ENCODE measurements at regions not wholly inside any gene's neighbourhood (a gene's known extent, or its start where the extent isn't known, plus 50 kb on each side); places are given as distances from the start of the nearest gene placed in this dataset.
A peak's percentile ranks its signal among the peaks of the same experiment; 100 is the strongest.
"Not testable (repeated sequence)": the region's sequence is repeated elsewhere in the genome, so short reads cannot be mapped to it uniquely, and the experiment has no call there.

DNA sequence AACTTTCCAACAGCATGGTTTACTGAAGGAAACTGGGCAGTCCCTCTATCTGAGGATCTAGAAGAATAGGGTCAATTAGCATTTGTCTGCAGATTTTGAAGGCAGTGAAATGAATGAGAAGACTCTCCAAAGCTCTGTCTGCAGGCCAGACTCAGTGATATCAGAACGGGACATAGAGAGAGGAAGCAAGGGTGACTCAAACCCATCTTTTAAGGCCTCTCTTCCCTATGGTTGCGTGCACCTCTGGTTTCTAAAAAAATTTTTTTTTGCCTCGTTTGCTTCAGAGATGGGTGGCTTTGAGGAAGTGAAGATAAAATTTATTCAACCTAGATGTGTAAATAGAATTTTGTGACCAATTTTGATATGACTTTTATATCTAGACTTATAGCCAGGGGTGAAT lies 71.9 kb upstream of the HOXC13 start:
- TF ChIP-seq, protein P1, sequence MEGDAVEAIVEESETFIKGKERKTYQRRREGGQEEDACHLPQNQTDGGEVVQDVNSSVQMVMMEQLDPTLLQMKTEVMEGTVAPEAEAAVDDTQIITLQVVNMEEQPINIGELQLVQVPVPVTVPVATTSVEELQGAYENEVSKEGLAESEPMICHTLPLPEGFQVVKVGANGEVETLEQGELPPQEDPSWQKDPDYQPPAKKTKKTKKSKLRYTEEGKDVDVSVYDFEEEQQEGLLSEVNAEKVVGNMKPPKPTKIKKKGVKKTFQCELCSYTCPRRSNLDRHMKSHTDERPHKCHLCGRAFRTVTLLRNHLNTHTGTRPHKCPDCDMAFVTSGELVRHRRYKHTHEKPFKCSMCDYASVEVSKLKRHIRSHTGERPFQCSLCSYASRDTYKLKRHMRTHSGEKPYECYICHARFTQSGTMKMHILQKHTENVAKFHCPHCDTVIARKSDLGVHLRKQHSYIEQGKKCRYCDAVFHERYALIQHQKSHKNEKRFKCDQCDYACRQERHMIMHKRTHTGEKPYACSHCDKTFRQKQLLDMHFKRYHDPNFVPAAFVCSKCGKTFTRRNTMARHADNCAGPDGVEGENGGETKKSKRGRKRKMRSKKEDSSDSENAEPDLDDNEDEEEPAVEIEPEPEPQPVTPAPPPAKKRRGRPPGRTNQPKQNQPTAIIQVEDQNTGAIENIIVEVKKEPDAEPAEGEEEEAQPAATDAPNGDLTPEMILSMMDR (conservative IDR thresholded peaks at IDR 0.05; ENCODE audit: low read depth, low read length) = no peak
- no peak for DNase-seq (ENCODE audit: low read depth)
- H3K4me3 ChIP-seq (ENCODE audit: low read depth, low read length) = no peak overlapping the region

DNA sequence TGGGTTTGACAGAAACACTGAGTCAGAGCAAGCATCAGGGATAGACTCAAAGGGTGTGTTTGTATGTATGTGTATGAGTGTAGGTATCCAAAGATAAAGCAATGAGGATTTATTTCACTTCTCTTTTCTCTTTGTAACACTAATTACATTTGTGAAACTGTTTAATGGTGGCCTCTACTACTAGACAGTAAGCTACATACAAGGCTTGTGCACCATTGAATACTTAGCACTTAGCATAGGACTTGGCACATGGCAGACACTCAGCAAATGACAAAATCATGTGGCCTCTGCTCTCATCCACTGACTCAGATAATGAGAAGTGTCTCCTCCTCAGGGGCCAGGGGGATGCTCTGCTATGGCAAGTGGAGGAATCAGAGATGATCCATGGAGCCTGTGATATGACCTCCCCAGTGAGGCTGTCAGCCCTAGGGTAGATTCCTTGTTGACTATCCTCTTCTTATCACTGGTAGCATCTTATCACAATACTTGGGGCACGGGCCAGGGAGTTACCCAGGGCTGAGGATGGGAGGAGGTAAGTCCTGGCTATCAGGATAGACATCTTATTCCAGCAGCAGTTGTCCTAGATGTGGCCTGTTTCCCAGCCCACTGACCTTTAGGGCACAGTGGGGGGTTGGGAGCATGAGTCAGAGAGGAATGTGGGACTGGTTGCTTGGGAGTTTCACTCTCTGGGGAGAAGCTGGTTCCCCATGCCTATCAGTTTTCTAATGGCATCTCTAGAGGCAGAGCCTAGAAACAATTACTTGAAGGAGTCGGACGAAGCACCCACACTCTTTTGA lies 71.2 kb upstream of the HOXC13 start:
- H3K4me3 ChIP-seq (ENCODE audit: low read depth, low read length) = no peak overlapping the region
- DNase-seq (ENCODE audit: low read depth) = no peak
- TF ChIP-seq, protein P1 (conservative IDR thresholded peaks at IDR 0.05; ENCODE audit: low read depth, low read length) = no peak

DNA sequence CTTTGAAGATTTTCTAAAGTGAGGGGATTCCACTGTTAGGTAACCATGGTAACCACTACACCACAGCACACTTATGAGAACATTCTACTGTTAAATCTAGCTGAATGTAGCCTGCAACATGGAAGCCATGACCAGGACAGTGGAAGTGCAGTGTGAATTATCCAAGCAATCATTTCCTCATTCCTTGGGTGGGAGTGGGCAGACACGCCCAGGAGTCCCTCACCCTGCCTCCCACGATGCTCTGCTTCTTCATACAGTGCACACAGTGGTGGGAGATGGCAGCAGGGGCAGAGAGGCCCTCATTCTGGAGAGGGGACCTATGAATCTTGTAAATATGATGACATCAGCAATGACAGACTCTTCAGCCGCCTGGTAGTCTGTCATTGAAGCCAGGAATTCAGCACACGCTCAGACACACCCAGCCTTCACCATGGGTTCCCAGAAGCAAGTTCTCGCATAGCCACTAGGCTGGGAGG lies 70.1 kb upstream of the HOXC13 start:
- no peak overlapping the region for H3K4me3 ChIP-seq (ENCODE audit: low read depth, low read length)
- TF ChIP-seq, protein P1 (conservative IDR thresholded peaks at IDR 0.05; ENCODE audit: low read depth, low read length) = no peak
- DNase-seq (ENCODE audit: low read depth) = peak; percentile 6

DNA sequence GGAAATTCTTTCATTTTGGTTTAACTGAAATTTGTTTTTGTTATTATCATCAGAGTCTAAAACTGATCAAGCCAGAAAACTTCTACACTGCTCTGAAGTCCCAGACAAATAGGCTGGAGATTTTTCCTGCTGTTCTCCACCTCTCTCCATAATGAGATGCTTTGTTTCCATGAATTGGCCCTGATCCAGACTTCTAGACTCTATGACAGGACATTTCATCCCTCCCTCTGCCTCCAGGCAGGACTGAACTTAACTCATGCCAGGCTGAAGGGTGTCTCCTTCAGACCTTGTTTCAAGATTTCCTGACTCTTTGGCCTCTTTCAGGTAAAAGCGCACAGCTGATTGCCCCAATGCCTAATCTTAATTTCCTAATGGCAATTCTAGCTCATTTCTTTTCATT lies 69.1 kb upstream of the HOXC13 start:
- TF ChIP-seq, protein P1 (conservative IDR thresholded peaks at IDR 0.05; ENCODE audit: low read depth, low read length) = no peak
- no peak overlapping the region for H3K4me3 ChIP-seq (ENCODE audit: low read depth, low read length)
- no peak for DNase-seq (ENCODE audit: low read depth)

DNA sequence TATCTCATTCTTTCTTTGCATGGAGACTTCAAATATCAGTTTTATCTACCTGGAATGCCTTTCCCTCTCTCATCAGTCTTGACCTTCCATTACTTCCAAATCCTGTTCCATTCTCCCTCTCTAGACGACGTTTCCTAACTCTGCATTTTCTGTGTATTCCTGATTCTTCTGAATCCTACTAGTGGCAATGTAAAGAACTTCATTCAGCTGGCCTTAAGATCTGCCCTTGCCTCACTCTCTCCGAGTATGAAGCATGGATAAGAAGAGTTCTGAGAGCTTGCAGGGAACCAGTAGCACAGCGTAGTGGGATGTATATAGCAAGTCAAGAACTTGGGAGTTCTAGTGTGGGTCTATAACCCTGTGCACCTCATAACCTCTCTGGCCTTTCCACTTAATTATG lies 68.5 kb upstream of the HOXC13 start:
- DNase-seq (ENCODE audit: low read depth) = no peak
- TF ChIP-seq, protein P1 (conservative IDR thresholded peaks at IDR 0.05; ENCODE audit: low read depth, low read length) = no peak
- H3K4me3 ChIP-seq (ENCODE audit: low read depth, low read length) = no peak overlapping the region

DNA sequence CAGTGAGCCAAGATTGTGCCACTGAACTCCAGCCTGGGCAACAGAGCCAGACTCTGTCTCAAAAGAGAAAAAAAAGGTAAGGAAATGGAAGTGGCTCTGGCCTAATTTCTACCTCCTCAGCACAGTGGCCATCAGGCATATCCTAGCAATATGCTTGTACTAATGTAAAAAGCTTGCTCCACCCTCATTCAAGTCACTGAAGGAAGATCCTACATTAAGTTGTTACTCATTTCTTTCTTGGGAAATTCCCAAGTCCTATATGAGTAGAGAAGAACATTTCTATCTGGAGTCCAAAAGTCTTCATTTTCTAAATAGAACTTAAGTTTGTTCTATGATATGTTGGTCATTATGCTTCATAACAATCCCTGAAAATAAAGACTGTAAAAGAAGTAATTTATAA lies 67.3 kb upstream of the HOXC13 start:
- H3K4me3 ChIP-seq (ENCODE audit: low read depth, low read length) = no peak overlapping the region
- TF ChIP-seq, protein P1 (conservative IDR thresholded peaks at IDR 0.05; ENCODE audit: low read depth, low read length) = no peak
- no peak for DNase-seq (ENCODE audit: low read depth)

DNA sequence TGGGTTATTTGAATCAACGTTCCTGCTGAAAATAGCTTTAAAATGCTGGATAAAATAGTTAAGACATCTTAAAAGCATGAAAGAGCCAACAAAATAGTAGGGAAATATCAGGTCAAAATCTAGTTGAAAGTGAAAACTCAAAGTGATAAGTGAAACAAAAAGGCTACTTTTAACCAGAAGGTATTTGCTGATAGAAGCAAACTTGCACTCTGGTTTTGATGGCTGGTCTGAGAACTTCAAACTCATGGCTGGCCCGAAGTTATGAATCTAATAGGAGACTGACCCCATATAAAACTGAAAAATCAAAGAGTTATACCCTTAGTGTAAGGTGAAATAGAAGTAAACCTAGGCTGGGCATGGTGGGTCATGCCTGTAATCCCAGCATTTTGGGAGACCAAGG lies 66.3 kb upstream of the HOXC13 start:
- DNase-seq (ENCODE audit: low read depth) = no peak
- no peak overlapping the region for H3K4me3 ChIP-seq (ENCODE audit: low read depth, low read length)
- TF ChIP-seq, protein P1 (conservative IDR thresholded peaks at IDR 0.05; ENCODE audit: low read depth, low read length) = no peak

DNA sequence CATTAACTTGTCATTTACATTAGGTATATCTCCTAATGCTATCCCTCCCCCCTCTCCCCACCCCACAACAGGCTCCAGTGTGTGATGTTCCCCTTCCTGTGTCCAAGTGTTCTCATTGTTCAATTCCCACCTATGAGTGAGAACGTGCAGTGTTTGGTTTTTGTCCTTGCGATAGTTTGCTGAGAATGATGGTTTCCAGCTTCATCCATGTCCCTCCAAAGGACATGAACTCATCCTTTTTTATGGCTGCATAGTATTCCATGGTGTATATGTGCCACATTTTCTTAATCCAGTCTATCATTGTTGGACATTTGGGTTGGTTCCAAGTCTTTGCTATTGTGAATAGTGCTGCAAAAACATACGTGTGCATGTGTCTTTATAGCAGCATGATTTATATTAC lies 60.7 kb upstream of the HOXC13 start:
- DNase-seq (ENCODE audit: low read depth); H3K4me3 ChIP-seq (ENCODE audit: low read depth, low read length): not testable (repeated sequence)

Data from epithelial cell of proximal tubule (primary cell).